ENCODE measurements at regions not wholly inside any gene's neighbourhood (a gene's known extent, or its start where the extent isn't known, plus 50 kb on each side); places are given as distances from the start of the nearest gene placed in this dataset.

- TF ChIP-seq EZH2 (IDR thresholded peaks at IDR 0.05; ENCODE audit: borderline replicate concordance, insufficient read depth, low read length, poor library complexity, severe bottlenecking) = no peak
- no peak for TF ChIP-seq TAF1 (IDR thresholded peaks at IDR 0.05; ENCODE audit: low read depth)
- no peak for TF ChIP-seq MXI1 (conservative IDR thresholded peaks at IDR 0.05; ENCODE audit: poor library complexity, severe bottlenecking)
- no peak for TF ChIP-seq RAD21 (conservative IDR thresholded peaks at IDR 0.05)
- TF ChIP-seq, protein P1, sequence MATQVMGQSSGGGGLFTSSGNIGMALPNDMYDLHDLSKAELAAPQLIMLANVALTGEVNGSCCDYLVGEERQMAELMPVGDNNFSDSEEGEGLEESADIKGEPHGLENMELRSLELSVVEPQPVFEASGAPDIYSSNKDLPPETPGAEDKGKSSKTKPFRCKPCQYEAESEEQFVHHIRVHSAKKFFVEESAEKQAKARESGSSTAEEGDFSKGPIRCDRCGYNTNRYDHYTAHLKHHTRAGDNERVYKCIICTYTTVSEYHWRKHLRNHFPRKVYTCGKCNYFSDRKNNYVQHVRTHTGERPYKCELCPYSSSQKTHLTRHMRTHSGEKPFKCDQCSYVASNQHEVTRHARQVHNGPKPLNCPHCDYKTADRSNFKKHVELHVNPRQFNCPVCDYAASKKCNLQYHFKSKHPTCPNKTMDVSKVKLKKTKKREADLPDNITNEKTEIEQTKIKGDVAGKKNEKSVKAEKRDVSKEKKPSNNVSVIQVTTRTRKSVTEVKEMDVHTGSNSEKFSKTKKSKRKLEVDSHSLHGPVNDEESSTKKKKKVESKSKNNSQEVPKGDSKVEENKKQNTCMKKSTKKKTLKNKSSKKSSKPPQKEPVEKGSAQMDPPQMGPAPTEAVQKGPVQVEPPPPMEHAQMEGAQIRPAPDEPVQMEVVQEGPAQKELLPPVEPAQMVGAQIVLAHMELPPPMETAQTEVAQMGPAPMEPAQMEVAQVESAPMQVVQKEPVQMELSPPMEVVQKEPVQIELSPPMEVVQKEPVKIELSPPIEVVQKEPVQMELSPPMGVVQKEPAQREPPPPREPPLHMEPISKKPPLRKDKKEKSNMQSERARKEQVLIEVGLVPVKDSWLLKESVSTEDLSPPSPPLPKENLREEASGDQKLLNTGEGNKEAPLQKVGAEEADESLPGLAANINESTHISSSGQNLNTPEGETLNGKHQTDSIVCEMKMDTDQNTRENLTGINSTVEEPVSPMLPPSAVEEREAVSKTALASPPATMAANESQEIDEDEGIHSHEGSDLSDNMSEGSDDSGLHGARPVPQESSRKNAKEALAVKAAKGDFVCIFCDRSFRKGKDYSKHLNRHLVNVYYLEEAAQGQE (IDR thresholded peaks at IDR 0.05; ENCODE audit: borderline replicate concordance) = no peak
- H2AFZ ChIP-seq (ENCODE audit: low read depth, low read length) = no peak overlapping the region
- no peaks in the 10 kb centered on the region for H3K9me2 ChIP-seq (ENCODE audit: insufficient read depth, low read length)
- H3K9me3 ChIP-seq (ENCODE audit: low read length) = no peaks in the 10 kb centered on the region
- H3K4me3 ChIP-seq (ENCODE audit: low read length) = no peak overlapping the region
- H3K27ac ChIP-seq (ENCODE audit: low read length) = no peak overlapping the region
- H3K79me2 ChIP-seq (replicated peaks; ENCODE audit: insufficient read depth, low read length) = no peaks in the 10 kb centered on the region
- no peak overlapping the region for H3K4me2 ChIP-seq (ENCODE audit: low read length)
- H3K36me3 ChIP-seq (ENCODE audit: insufficient read depth, low read length) = peaks cover 6% of the 10 kb centered on the region
- no peaks in the 10 kb centered on the region for H3F3A ChIP-seq (ENCODE audit: insufficient read depth, low read length, poor library complexity, severe bottlenecking)
- no peaks in the 10 kb centered on the region for H4K20me1 ChIP-seq (ENCODE audit: insufficient read depth)
- H3K27me3 ChIP-seq (ENCODE audit: insufficient read depth, low read depth, low read length) = no peaks in the 10 kb centered on the region
- no peak overlapping the region for H3K9ac ChIP-seq (ENCODE audit: low read length)
Observed at GRCh38 chr9:23606107-23606506, 219.9 kb downstream of the ELAVL2 start.

GRCh38 chr9:23608456-23608855 lies 217.6 kb downstream of the ELAVL2 start:
- no peak overlapping the region for H3K4me3 ChIP-seq (ENCODE audit: low read length)
- no peaks in the 10 kb centered on the region for H3K27me3 ChIP-seq (ENCODE audit: insufficient read depth, low read depth, low read length)
- no peaks in the 10 kb centered on the region for H3F3A ChIP-seq (ENCODE audit: insufficient read depth, low read length, poor library complexity, severe bottlenecking)
- H3K79me2 ChIP-seq (replicated peaks; ENCODE audit: insufficient read depth, low read length) = no peaks in the 10 kb centered on the region
- no peaks in the 10 kb centered on the region for H3K9me3 ChIP-seq (ENCODE audit: low read length)
- H3K27ac ChIP-seq (ENCODE audit: low read length) = no peak overlapping the region
- no peak overlapping the region for H3K9ac ChIP-seq (ENCODE audit: low read length)
- no peak overlapping the region for H2AFZ ChIP-seq (ENCODE audit: low read depth, low read length)
- no peaks in the 10 kb centered on the region for H3K9me2 ChIP-seq (ENCODE audit: insufficient read depth, low read length)
- H3K4me2 ChIP-seq (ENCODE audit: low read length) = no peak overlapping the region
- H4K20me1 ChIP-seq (ENCODE audit: insufficient read depth) = no peaks in the 10 kb centered on the region
- peaks cover 6% of the 10 kb centered on the region for H3K36me3 ChIP-seq (ENCODE audit: insufficient read depth, low read length)
- no peak for TF ChIP-seq RAD21 (conservative IDR thresholded peaks at IDR 0.05)
- no peak for TF ChIP-seq POLR2AphosphoS5 (IDR thresholded peaks at IDR 0.05)
- no peak for TF ChIP-seq EP300 (conservative IDR thresholded peaks at IDR 0.05; ENCODE audit: poor library complexity, severe bottlenecking)
- TF ChIP-seq MXI1 (conservative IDR thresholded peaks at IDR 0.05; ENCODE audit: poor library complexity, severe bottlenecking) = no peak
- TF ChIP-seq, protein P1 (IDR thresholded peaks at IDR 0.05; ENCODE audit: borderline replicate concordance) = no peak
